Tongue (tissue), 1 donor: ENCODE measurements at regions not wholly inside any gene's neighbourhood (a gene's known extent, or its start where the extent isn't known, plus 50 kb on each side); places are given as distances from the start of the nearest gene placed in this dataset.
"Not testable (repeated sequence)": the region's sequence is repeated elsewhere in the genome, so short reads cannot be mapped to it uniquely, and the experiment has no call there.

Experiments used
- DNase-seq: peaks from one replicate; pipeline ENCODE4 v3.0.0-alpha.2; 2015

GRCh38 chr2:111625157-111625537, 258.8 kb downstream of the ANAPC1 start:
- not testable (repeated sequence) for DNase-seq

DNA sequence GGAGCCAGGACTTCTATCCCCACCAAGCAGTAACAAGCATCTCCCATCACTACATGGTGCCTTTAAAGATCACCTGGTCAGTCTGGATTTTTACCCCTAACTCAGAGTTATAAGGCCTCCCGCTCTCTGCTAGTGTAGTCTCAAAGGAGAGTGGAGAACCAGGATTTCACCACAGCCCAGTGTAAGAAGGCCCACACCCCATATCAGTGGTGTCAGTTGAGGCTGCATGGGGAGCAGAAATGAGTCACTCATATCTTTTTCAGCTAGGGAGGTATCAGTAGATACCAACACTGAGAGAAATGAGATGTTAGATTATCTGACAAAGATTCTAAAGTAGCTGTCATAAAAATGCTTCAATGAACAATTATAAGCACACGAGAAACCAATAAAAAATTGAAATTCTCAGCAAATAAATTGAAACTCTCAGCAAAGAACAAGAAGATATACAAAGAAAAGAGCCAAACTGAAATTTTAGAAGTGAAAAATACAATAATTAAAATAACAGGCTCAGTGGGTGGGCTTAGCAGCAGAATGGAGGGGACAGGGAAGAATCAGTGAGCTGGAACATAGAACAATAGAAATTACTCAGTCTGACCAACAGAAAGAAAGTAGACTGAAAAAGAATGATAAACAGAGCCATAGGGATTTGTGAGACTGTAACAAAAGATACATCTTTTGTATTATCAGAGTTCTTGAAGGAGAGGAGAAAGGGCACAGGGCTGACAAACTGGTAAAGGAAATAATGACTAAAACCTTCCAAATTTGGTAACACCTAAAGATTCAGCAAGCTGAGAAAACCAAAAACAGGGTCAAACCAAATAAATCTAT, 257.7 kb downstream of the ANAPC1 start:
- DNase-seq = no peak

DNA sequence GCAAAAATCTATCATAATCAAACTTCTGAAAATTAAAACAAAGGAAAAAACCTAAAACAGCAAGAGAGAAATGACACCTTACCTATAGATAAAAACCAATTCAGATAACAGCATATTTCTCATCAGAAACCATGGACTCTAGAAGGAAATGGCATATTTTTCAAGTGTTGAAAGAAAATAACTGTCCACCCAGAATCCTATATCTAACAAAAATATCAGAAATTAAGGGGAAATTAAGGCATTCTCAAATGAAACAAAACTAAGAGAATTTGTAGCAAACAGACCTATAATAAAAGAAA, 257.2 kb downstream of the ANAPC1 start:
- no peak for DNase-seq

DNA sequence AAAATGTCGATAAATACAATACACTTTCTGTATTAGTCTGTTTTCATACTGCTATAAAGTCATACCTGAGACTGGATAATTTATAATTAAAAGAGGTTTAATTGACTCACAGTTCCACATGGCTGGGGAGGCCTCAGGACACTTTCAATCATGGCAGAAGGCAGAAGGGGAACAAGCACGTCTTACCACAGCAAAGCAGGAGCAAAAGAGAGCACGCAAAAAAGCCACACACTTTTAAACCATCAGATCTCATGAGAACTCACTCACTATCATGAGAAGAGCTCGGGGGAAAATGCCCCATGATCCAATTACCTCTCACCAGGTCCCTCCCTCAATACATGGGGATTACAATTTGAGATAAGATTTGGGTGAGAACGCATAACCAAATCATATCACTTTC, 256.7 kb downstream of the ANAPC1 start:
- no peak for DNase-seq

DNA sequence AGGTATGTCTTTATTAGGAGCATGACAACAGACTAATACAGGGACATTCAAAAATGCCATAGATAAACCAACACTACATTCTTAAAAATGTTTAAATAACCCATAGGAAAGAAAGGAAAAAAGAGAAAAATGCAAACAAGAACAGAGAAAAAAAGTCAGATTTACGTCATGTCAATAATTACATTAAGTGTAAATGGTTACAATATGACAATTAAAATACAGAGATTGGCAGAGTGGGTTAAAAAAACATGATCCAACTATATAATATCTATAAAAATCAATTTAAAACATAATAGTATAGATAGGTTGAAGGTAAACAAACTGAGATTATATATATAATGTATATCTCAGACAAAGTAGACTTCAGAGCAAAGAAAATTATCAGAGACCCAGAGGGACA, 255.8 kb downstream of the ANAPC1 start:
- no peak for DNase-seq

GRCh38 chr2:111629983-111630382, 254.0 kb downstream of the ANAPC1 start:
- DNase-seq = no peak

DNA sequence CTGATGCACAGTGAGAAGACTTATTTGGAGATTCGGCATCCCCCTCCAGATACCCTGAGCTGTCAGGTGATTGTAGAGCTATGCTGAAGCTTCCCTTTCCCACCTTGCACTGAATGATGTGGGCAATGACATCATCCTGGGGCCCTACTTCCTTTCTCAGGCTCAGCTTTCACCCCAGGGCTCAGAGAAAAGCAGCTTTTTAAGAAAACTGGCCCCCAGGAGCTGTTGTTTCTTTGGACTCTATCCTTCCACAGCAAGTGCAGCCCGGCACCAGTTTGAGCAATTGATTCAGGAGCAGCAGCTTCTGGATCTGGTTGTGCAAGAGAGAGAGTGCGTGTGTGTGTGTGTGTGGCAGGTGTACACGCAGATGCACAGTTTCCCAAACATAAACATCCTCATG, 251.3 kb downstream of the ANAPC1 start:
- DNase-seq = peak; percentile 18

DNA sequence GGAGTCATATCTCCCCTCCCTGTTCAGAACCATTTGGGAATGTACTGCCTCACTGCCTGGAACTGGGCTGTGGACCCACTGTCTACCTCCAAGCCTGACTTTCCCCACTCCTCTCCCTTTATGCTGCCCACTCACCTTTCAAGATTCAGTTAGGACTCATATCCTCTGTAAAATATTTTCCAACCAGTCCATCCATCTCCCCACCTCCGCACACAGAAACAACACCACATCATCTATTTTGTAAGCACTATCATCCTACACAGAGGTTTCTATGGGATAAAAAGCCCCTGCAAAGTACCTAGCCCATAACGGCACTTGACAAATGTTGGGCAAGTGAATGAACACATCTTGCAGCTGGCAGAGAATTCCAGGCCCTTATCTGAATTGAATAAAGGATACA, 250.8 kb downstream of the ANAPC1 start:
- no peak for DNase-seq

GRCh38 chr2:111633643-111634042, 250.3 kb downstream of the ANAPC1 start:
- no peak for DNase-seq

GRCh38 chr2:111634050-111634794, 249.8 kb downstream of the ANAPC1 start:
- no peak for DNase-seq

GRCh38 chr2:111634995-111635538, 248.9 kb downstream of the ANAPC1 start:
- DNase-seq = no peak

DNA sequence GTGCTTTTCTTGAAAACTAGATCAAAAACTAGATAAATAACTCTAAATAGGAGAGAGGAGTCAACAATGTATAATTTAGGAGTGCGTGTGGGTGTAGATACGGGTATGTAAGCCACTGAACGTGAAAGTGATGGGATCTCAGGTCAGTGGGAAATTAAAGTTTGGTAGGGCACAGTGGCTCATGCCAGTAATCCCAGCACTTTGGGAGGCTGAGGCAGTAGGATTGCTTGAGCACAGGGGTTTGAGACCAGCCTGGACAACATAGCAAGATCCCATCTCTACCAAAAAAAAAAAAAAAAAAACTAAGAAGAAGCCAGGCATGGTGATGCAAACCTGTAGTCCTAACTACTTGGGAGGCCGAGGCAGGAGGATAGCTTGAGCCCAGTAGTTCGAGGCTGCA, 247.1 kb downstream of the ANAPC1 start:
- DNase-seq = no peak

- DNase-seq = no peak
These were observed 245.6 kb downstream of the ANAPC1 start for GRCh38 chr2:111638274-111638877.

- DNase-seq = no peak
These were observed 243.5 kb downstream of the ANAPC1 start for GRCh38 chr2:111640480-111640879.

- no peak for DNase-seq
These were observed 241.2 kb downstream of the ANAPC1 start for GRCh38 chr2:111642586-111643327.

- no peak for DNase-seq
These were observed 240.2 kb downstream of the ANAPC1 start for GRCh38 chr2:111643759-111644158.

GRCh38 chr2:111647359-111647758, 236.6 kb downstream of the ANAPC1 start:
- DNase-seq = no peak

- no peak for DNase-seq
These were observed 232.0 kb downstream of the ANAPC1 start for GRCh38 chr2:111652038-111652437.

GRCh38 chr2:111652681-111653080, 231.3 kb downstream of the ANAPC1 start:
- no peak for DNase-seq

- DNase-seq = no peak
These were observed 230.8 kb downstream of the ANAPC1 start for GRCh38 chr2:111653103-111653624.

- no peak for DNase-seq
These were observed 230.1 kb downstream of the ANAPC1 start for GRCh38 chr2:111653913-111654312.

DNA sequence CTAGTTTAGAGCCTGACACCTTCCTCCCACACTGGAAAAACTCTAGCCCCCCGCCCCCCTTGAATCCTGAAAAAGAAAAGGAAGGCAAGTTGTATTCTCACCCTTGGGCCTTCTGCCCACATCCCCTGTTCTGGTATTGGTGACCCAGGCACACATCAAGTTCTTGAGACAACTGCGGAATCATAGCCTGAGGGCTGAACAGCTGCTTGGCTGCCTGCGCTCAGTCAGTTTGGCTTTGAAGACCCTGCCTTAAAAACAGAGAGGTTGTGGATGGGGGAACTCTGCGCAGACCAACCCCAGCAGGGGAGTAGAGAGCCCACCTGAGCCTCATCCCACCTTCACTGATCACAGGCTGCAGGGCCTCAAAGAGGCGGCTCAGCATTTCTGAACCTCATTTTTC, 229.2 kb downstream of the ANAPC1 start:
- DNase-seq = no peak
